ES-I3 (cell line): ENCODE measurements at regions not wholly inside any gene's neighbourhood (a gene's known extent, or its start where the extent isn't known, plus 50 kb on each side); places are given as distances from the start of the nearest gene placed in this dataset.
"Not testable (repeated sequence)": the region's sequence is repeated elsewhere in the genome, so short reads cannot be mapped to it uniquely, and the experiment has no call there.

Experiments
- H3K36me3 ChIP-seq: 2 replicates; pipeline ENCODE4 v1.6.1; 2013; ENCODE audit warnings: mild to moderate bottlenecking, low read length, control low read depth, moderate library complexity; ENCODE audit not compliant: insufficient read depth
- H3K4me1 ChIP-seq: 2 replicates; pipeline ENCODE4 v1.6.1; 2013; ENCODE audit warnings: mild to moderate bottlenecking, control low read depth, low read length; ENCODE audit not compliant: insufficient read depth
- H3K9ac ChIP-seq: 2 replicates; pipeline ENCODE4 v1.6.1; 2013; ENCODE audit warnings: low read depth, mild to moderate bottlenecking, low read length, moderate library complexity
- H3K9me3 ChIP-seq: 2 replicates; pipeline ENCODE4 v1.6.1; 2013; ENCODE audit warnings: mild to moderate bottlenecking, low read length, moderate library complexity; ENCODE audit not compliant: control insufficient read depth, insufficient read depth

GRCh38 chr2:132068407-132068806, 93.3 kb downstream of the ANKRD30BL start:
- H3K9me3 ChIP-seq, H3K4me1 ChIP-seq, H3K9ac ChIP-seq, H3K36me3 ChIP-seq: not testable (repeated sequence)

GRCh38 chr2:132065391-132065790, 96.4 kb downstream of the ANKRD30BL start:
- H3K36me3 ChIP-seq, H3K9ac ChIP-seq: not testable (repeated sequence)

GRCh38 chr2:132039609-132040236, 122.0 kb downstream of the ANKRD30BL start:
- not testable (repeated sequence) for H3K4me1 ChIP-seq, H3K36me3 ChIP-seq, H3K9me3 ChIP-seq, H3K9ac ChIP-seq

More at GRCh38 chr2:132065391-132065790, 96.4 kb downstream of the ANKRD30BL start:
- H3K9me3 ChIP-seq, H3K4me1 ChIP-seq: not testable (repeated sequence)

- peak overlapping the region; percentile 43; the same call in 1 of the 2 replicates for H3K9ac ChIP-seq
- H3K4me1 ChIP-seq, H3K9me3 ChIP-seq, H3K36me3 ChIP-seq: not testable (repeated sequence)
Measured at GRCh38 chr2:132038883-132039235, 122.9 kb downstream of the ANKRD30BL start.

GRCh38 chr2:132038179-132038882, 123.4 kb downstream of the ANKRD30BL start:
- no peaks in the 10 kb centered on the region for H3K9me3 ChIP-seq
- H3K4me1 ChIP-seq: no peaks in the 10 kb centered on the region
- H3K36me3 ChIP-seq: no peaks in the 10 kb centered on the region
- peak overlapping the region; percentile 43; the same call in 1 of the 2 replicates for H3K9ac ChIP-seq

- Histone ChIP-seq H3K9me3 (no peaks in the 10 kb centered on the region), H3K4me1 (no peaks in the 10 kb centered on the region), H3K36me3 (no peaks in the 10 kb centered on the region), H3K9ac (peak overlapping the region; percentile 43; the same call in 1 of the 2 replicates)
Measured at GRCh38 chr2:132037527-132038178, 124.1 kb downstream of the ANKRD30BL start.

GRCh38 chr2:132034646-132035045, 127.1 kb downstream of the ANKRD30BL start:
- Histone ChIP-seq H3K9me3 (no peaks in the 10 kb centered on the region), H3K36me3 (no peaks in the 10 kb centered on the region), H3K4me1 (no peaks in the 10 kb centered on the region), H3K9ac (no peak overlapping the region)

- no peak overlapping the region for H3K9ac ChIP-seq
- no peaks in the 10 kb centered on the region for H3K9me3 ChIP-seq
- H3K4me1 ChIP-seq: no peaks in the 10 kb centered on the region
- H3K36me3 ChIP-seq: no peaks in the 10 kb centered on the region
Measured at GRCh38 chr2:132033949-132034348, 127.8 kb downstream of the ANKRD30BL start.

- Histone ChIP-seq H3K4me1 (no peaks in the 10 kb centered on the region), H3K9ac (no peak overlapping the region), H3K36me3 (no peaks in the 10 kb centered on the region), H3K9me3 (no peaks in the 10 kb centered on the region)
Measured at GRCh38 chr2:132033365-132033764, 128.4 kb downstream of the ANKRD30BL start.

GRCh38 chr2:132012046-132012445, 149.7 kb downstream of the ANKRD30BL start:
- H3K36me3 ChIP-seq, H3K4me1 ChIP-seq, H3K9me3 ChIP-seq, H3K9ac ChIP-seq: not testable (repeated sequence)

- H3K9me3 ChIP-seq: no peaks in the 10 kb centered on the region
- H3K4me1 ChIP-seq: no peaks in the 10 kb centered on the region
- H3K9ac ChIP-seq: peak overlapping the region; percentile 58
- H3K36me3 ChIP-seq: no peaks in the 10 kb centered on the region
Measured at GRCh38 chr2:132009874-132010521, 151.8 kb downstream of the ANKRD30BL start.

- Histone ChIP-seq H3K36me3 (no peaks in the 10 kb centered on the region), H3K9ac (peak overlapping the region; percentile 58), H3K9me3 (no peaks in the 10 kb centered on the region), H3K4me1 (no peaks in the 10 kb centered on the region)
Measured at GRCh38 chr2:132009177-132009873, 152.4 kb downstream of the ANKRD30BL start.

GRCh38 chr2:131990751-131991150, 171.0 kb downstream of the ANKRD30BL start:
- H3K9me3 ChIP-seq, H3K36me3 ChIP-seq, H3K4me1 ChIP-seq, H3K9ac ChIP-seq: not testable (repeated sequence)

- not testable (repeated sequence) for H3K9me3 ChIP-seq, H3K9ac ChIP-seq, H3K36me3 ChIP-seq, H3K4me1 ChIP-seq
Measured at GRCh38 chr2:131966671-131967070, 195.1 kb downstream of the ANKRD30BL start.
